ENCODE measurements at regions not wholly inside any gene's neighbourhood (a gene's known extent, or its start where the extent isn't known, plus 50 kb on each side); places are given as distances from the start of the nearest gene placed in this dataset.

- Histone ChIP-seq H3K4me3 (no peak overlapping the region), H3K27me3 (no peaks in the 10 kb centered on the region), H3K9me3 (no peaks in the 10 kb centered on the region), H3K36me3 (no peaks in the 10 kb centered on the region), H3K4me1 (peaks cover 71 to 94% (median 91%) of the 10 kb centered on the region in 4 donors), H3K27ac (peak overlapping the region; percentile 87 to 92 (median 88))
- in situ Hi-C loops (cut with MboI; ENCODE audit: low pct_ligation_motif_present in 1 of 4, low pct_unique_long_range_greater_than_20kb in 1 of 4, low sequenced_read_pairs in 3 of 4) = loop anchor here in 2 of 4 donors (25.0 kb wide), 1 partner anchor 90 kb away; no protein-coding TSS in a partner anchor
- DNase-seq = no peak
- 25 to 34% methylated on average over 2 to 10 of the region's 10 CpGs for WGBS, 2 donors (ENCODE audit: low coverage in 1 of 2)
- intact Hi-C loops (cut with DNase I; ENCODE audit: low total_unique reads) = loop anchor here (10.0 kb wide), 1 partner anchor 93 kb away; no protein-coding TSS in a partner anchor
- TF ChIP-seq EP300 (IDR thresholded peaks at IDR 0.05; ENCODE audit: low read depth) = no peak
- peak in 1 of 3 donors; percentile 32 for TF ChIP-seq POLR2AphosphoS5 (IDR thresholded peaks at IDR 0.05)
- TF ChIP-seq CTCF (IDR thresholded peaks at IDR 0.05) = no peak
- TF ChIP-seq POLR2A (IDR thresholded peaks at IDR 0.05) = no peak
These were observed 135.2 kb upstream of the HAAO start for GRCh38 chr2:42927334-42928160.

GRCh38 chr2:42926434-42927333 lies 134.3 kb upstream of the HAAO start:
- no peaks in the 10 kb centered on the region for H3K36me3 ChIP-seq
- TF ChIP-seq CTCF (IDR thresholded peaks at IDR 0.05) (no peak), POLR2A (IDR thresholded peaks at IDR 0.05) (no peak), POLR2AphosphoS5 (IDR thresholded peaks at IDR 0.05) (peak in 1 of 3 donors; percentile 35)
- H3K4me1 ChIP-seq = peaks cover 74 to 97% (median 89%) of the 10 kb centered on the region in 4 donors
- peak overlapping the region; percentile 87 to 92 (median 88) for H3K27ac ChIP-seq
- H3K4me3 ChIP-seq = no peak overlapping the region
- DNase-seq = peak; percentile 68
- in situ Hi-C loops (cut with MboI; ENCODE audit: low pct_ligation_motif_present in 1 of 4, low pct_unique_long_range_greater_than_20kb in 1 of 4, low sequenced_read_pairs in 3 of 4) = loop anchor here in 2 of 4 donors (25.0 kb wide), 1 partner anchor 89 kb away; no protein-coding TSS in a partner anchor
- intact Hi-C loops (cut with DNase I; ENCODE audit: low total_unique reads) = loop anchor here (10.0 kb wide), 1 partner anchor 92 kb away; no protein-coding TSS in a partner anchor
- H3K27me3 ChIP-seq = no peaks in the 10 kb centered on the region
- 0 to 37% methylated on average over 1 to 23 of the region's 26 CpGs for WGBS, 2 donors (ENCODE audit: low coverage in 1 of 2)
- no peaks in the 10 kb centered on the region for H3K9me3 ChIP-seq

GRCh38 chr2:42925742-42926433 lies 133.5 kb upstream of the HAAO start:
- DNase-seq = no peak
- intact Hi-C loops (cut with DNase I; ENCODE audit: low total_unique reads) = loop anchor here (10.0 kb wide), 1 partner anchor 91 kb away; no protein-coding TSS in a partner anchor
- 0 to 50% methylated on average over 6 to 11 of the region's 12 CpGs for WGBS, 2 donors (ENCODE audit: low coverage in 1 of 2)

More at GRCh38 chr2:42925742-42926433, 133.5 kb upstream of the HAAO start:
- H3K9me3 ChIP-seq = no peaks in the 10 kb centered on the region
- H3K27ac ChIP-seq = peak overlapping the region; percentile 87 to 92 (median 88)
- in situ Hi-C loops (cut with MboI; ENCODE audit: low pct_ligation_motif_present in 1 of 4, low pct_unique_long_range_greater_than_20kb in 1 of 4, low sequenced_read_pairs in 3 of 4) = loop anchor here in 2 of 4 donors (25.0 kb wide), 1 partner anchor 89 kb away; no protein-coding TSS in a partner anchor
- TF ChIP-seq POLR2AphosphoS5 (IDR thresholded peaks at IDR 0.05) (no peak), CTCF (IDR thresholded peaks at IDR 0.05) (no peak), POLR2A (IDR thresholded peaks at IDR 0.05) (no peak), EP300 (IDR thresholded peaks at IDR 0.05; ENCODE audit: low read depth) (no peak)
- H3K4me3 ChIP-seq = no peak overlapping the region
- H3K36me3 ChIP-seq = no peaks in the 10 kb centered on the region
- H3K27me3 ChIP-seq = no peaks in the 10 kb centered on the region
- H3K4me1 ChIP-seq = peaks cover 74 to 90% (median 81%) of the 10 kb centered on the region in 4 donors

All from transverse colon (tissue), 4 donors.